ENCODE measurements at regions not wholly inside any gene's neighbourhood (a gene's known extent, or its start where the extent isn't known, plus 50 kb on each side); places are given as distances from the start of the nearest gene placed in this dataset.

GRCh38 chr1:60894741-60895140 is 187.6 kb upstream of the NFIA start:
- Histone ChIP-seq H3K27me3 (ENCODE audit: control insufficient read depth in 5 of 5, insufficient read depth in 4 of 5, low read length in 5 of 5) (peaks cover 0 to 5% (median 0%) of the 10 kb centered on the region in 5 donors), H3K9ac (ENCODE audit: low read length in 5 of 5) (no peak overlapping the region), H3K27ac (ENCODE audit: low read depth, low read length) (no peak overlapping the region), H3K4me1 (ENCODE audit: control insufficient read depth in 5 of 5, insufficient read depth in 5 of 5, low read length in 5 of 5) (no peaks in the 10 kb centered on the region), H3K9me3 (ENCODE audit: control insufficient read depth in 5 of 5, low read length in 5 of 5) (no peaks in the 10 kb centered on the region), H3K36me3 (ENCODE audit: control insufficient read depth in 5 of 5, insufficient read depth in 5 of 5, low read length in 5 of 5) (no peaks in the 10 kb centered on the region), H3K4me3 (ENCODE audit: low read depth in 1 of 5, low read length in 5 of 5) (no peak overlapping the region)

- Histone ChIP-seq H3K9ac (ENCODE audit: low read length in 5 of 5) (no peak overlapping the region), H3K4me1 (ENCODE audit: control insufficient read depth in 5 of 5, insufficient read depth in 5 of 5, low read length in 5 of 5) (no peaks in the 10 kb centered on the region), H3K4me3 (ENCODE audit: low read depth in 1 of 5, low read length in 5 of 5) (no peak overlapping the region), H3K27ac (ENCODE audit: low read depth, low read length) (no peak overlapping the region), H3K36me3 (ENCODE audit: control insufficient read depth in 5 of 5, insufficient read depth in 5 of 5, low read length in 5 of 5) (no peaks in the 10 kb centered on the region), H3K27me3 (ENCODE audit: control insufficient read depth in 5 of 5, insufficient read depth in 4 of 5, low read length in 5 of 5) (peaks cover 0 to 5% (median 0%) of the 10 kb centered on the region in 5 donors), H3K9me3 (ENCODE audit: control insufficient read depth in 5 of 5, low read length in 5 of 5) (no peaks in the 10 kb centered on the region)
Observed at GRCh38 chr1:60894130-60894529, 188.2 kb upstream of the NFIA start.

- Histone ChIP-seq H3K4me1 (ENCODE audit: control insufficient read depth in 5 of 5, insufficient read depth in 5 of 5, low read length in 5 of 5) (no peaks in the 10 kb centered on the region), H3K4me3 (ENCODE audit: low read depth in 1 of 5, low read length in 5 of 5) (no peak overlapping the region), H3K9me3 (ENCODE audit: control insufficient read depth in 5 of 5, low read length in 5 of 5) (no peaks in the 10 kb centered on the region), H3K27me3 (ENCODE audit: control insufficient read depth in 5 of 5, insufficient read depth in 4 of 5, low read length in 5 of 5) (peaks cover 0 to 5% (median 0%) of the 10 kb centered on the region in 5 donors), H3K36me3 (ENCODE audit: control insufficient read depth in 5 of 5, insufficient read depth in 5 of 5, low read length in 5 of 5) (no peaks in the 10 kb centered on the region), H3K9ac (ENCODE audit: low read length in 5 of 5) (no peak overlapping the region), H3K27ac (ENCODE audit: low read depth, low read length) (no peak overlapping the region)
Observed at GRCh38 chr1:60893136-60893930, 189.0 kb upstream of the NFIA start.

GRCh38 chr1:60891765-60892164 is 190.6 kb upstream of the NFIA start:
- no peaks in the 10 kb centered on the region for H3K9me3 ChIP-seq (ENCODE audit: control insufficient read depth in 5 of 5, low read length in 5 of 5)
- no peak overlapping the region for H3K9ac ChIP-seq (ENCODE audit: low read length in 5 of 5)
- no peaks in the 10 kb centered on the region for H3K36me3 ChIP-seq (ENCODE audit: control insufficient read depth in 5 of 5, insufficient read depth in 5 of 5, low read length in 5 of 5)
- no peaks in the 10 kb centered on the region for H3K4me1 ChIP-seq (ENCODE audit: control insufficient read depth in 5 of 5, insufficient read depth in 5 of 5, low read length in 5 of 5)
- H3K27me3 ChIP-seq (ENCODE audit: control insufficient read depth in 5 of 5, insufficient read depth in 4 of 5, low read length in 5 of 5): peaks cover 0 to 5% (median 0%) of the 10 kb centered on the region in 5 donors
- H3K4me3 ChIP-seq (ENCODE audit: low read depth in 1 of 5, low read length in 5 of 5): no peak overlapping the region
- no peak overlapping the region for H3K27ac ChIP-seq (ENCODE audit: low read depth, low read length)

- Histone ChIP-seq H3K4me3 (ENCODE audit: low read depth in 1 of 5, low read length in 5 of 5) (no peak overlapping the region), H3K27me3 (ENCODE audit: control insufficient read depth in 5 of 5, insufficient read depth in 4 of 5, low read length in 5 of 5) (peaks cover 0 to 5% (median 0%) of the 10 kb centered on the region in 5 donors), H3K4me1 (ENCODE audit: control insufficient read depth in 5 of 5, insufficient read depth in 5 of 5, low read length in 5 of 5) (no peaks in the 10 kb centered on the region), H3K9ac (ENCODE audit: low read length in 5 of 5) (no peak overlapping the region), H3K9me3 (ENCODE audit: control insufficient read depth in 5 of 5, low read length in 5 of 5) (no peaks in the 10 kb centered on the region), H3K27ac (ENCODE audit: low read depth, low read length) (no peak overlapping the region), H3K36me3 (ENCODE audit: control insufficient read depth in 5 of 5, insufficient read depth in 5 of 5, low read length in 5 of 5) (no peaks in the 10 kb centered on the region)
Observed at GRCh38 chr1:60891281-60891680, 191.1 kb upstream of the NFIA start.

GRCh38 chr1:60890664-60891063 is 191.7 kb upstream of the NFIA start:
- Histone ChIP-seq H3K4me3 (ENCODE audit: low read depth in 1 of 5, low read length in 5 of 5) (no peak overlapping the region), H3K4me1 (ENCODE audit: control insufficient read depth in 5 of 5, insufficient read depth in 5 of 5, low read length in 5 of 5) (no peaks in the 10 kb centered on the region), H3K9ac (ENCODE audit: low read length in 5 of 5) (no peak overlapping the region), H3K27me3 (ENCODE audit: control insufficient read depth in 5 of 5, insufficient read depth in 4 of 5, low read length in 5 of 5) (peaks cover 0 to 5% (median 0%) of the 10 kb centered on the region in 5 donors), H3K9me3 (ENCODE audit: control insufficient read depth in 5 of 5, low read length in 5 of 5) (no peaks in the 10 kb centered on the region), H3K27ac (ENCODE audit: low read depth, low read length) (no peak overlapping the region), H3K36me3 (ENCODE audit: control insufficient read depth in 5 of 5, insufficient read depth in 5 of 5, low read length in 5 of 5) (no peaks in the 10 kb centered on the region)

GRCh38 chr1:60889709-60890108 is 192.7 kb upstream of the NFIA start:
- no peak overlapping the region for H3K4me3 ChIP-seq (ENCODE audit: low read depth in 1 of 5, low read length in 5 of 5)
- H3K9ac ChIP-seq (ENCODE audit: low read length in 5 of 5): no peak overlapping the region

GRCh38 chr1:60888126-60888525 is 194.2 kb upstream of the NFIA start:
- no peaks in the 10 kb centered on the region for H3K9me3 ChIP-seq (ENCODE audit: control insufficient read depth in 5 of 5, low read length in 5 of 5)
- no peak overlapping the region for H3K27ac ChIP-seq (ENCODE audit: low read depth, low read length)
- H3K4me1 ChIP-seq (ENCODE audit: control insufficient read depth in 5 of 5, insufficient read depth in 5 of 5, low read length in 5 of 5): no peaks in the 10 kb centered on the region
- H3K4me3 ChIP-seq (ENCODE audit: low read depth in 1 of 5, low read length in 5 of 5): no peak overlapping the region
- H3K9ac ChIP-seq (ENCODE audit: low read length in 5 of 5): no peak overlapping the region
- no peaks in the 10 kb centered on the region for H3K36me3 ChIP-seq (ENCODE audit: control insufficient read depth in 5 of 5, insufficient read depth in 5 of 5, low read length in 5 of 5)
- H3K27me3 ChIP-seq (ENCODE audit: control insufficient read depth in 5 of 5, insufficient read depth in 4 of 5, low read length in 5 of 5): peaks cover 0 to 5% (median 0%) of the 10 kb centered on the region in 5 donors

More at GRCh38 chr1:60889709-60890108, 192.7 kb upstream of the NFIA start:
- H3K36me3 ChIP-seq (ENCODE audit: control insufficient read depth in 5 of 5, insufficient read depth in 5 of 5, low read length in 5 of 5): no peaks in the 10 kb centered on the region
- H3K4me1 ChIP-seq (ENCODE audit: control insufficient read depth in 5 of 5, insufficient read depth in 5 of 5, low read length in 5 of 5): no peaks in the 10 kb centered on the region
- H3K27ac ChIP-seq (ENCODE audit: low read depth, low read length): no peak overlapping the region
- no peaks in the 10 kb centered on the region for H3K9me3 ChIP-seq (ENCODE audit: control insufficient read depth in 5 of 5, low read length in 5 of 5)
- H3K27me3 ChIP-seq (ENCODE audit: control insufficient read depth in 5 of 5, insufficient read depth in 4 of 5, low read length in 5 of 5): peaks cover 0 to 5% (median 0%) of the 10 kb centered on the region in 5 donors

GRCh38 chr1:60886793-60887331 is 195.5 kb upstream of the NFIA start:
- no peaks in the 10 kb centered on the region for H3K36me3 ChIP-seq (ENCODE audit: control insufficient read depth in 5 of 5, insufficient read depth in 5 of 5, low read length in 5 of 5)
- no peaks in the 10 kb centered on the region for H3K9me3 ChIP-seq (ENCODE audit: control insufficient read depth in 5 of 5, low read length in 5 of 5)
- H3K9ac ChIP-seq (ENCODE audit: low read length in 5 of 5): no peak overlapping the region
- no peak overlapping the region for H3K27ac ChIP-seq (ENCODE audit: low read depth, low read length)
- no peak overlapping the region for H3K4me3 ChIP-seq (ENCODE audit: low read depth in 1 of 5, low read length in 5 of 5)
- H3K4me1 ChIP-seq (ENCODE audit: control insufficient read depth in 5 of 5, insufficient read depth in 5 of 5, low read length in 5 of 5): no peaks in the 10 kb centered on the region
- peaks cover 0 to 5% (median 0%) of the 10 kb centered on the region in 5 donors for H3K27me3 ChIP-seq (ENCODE audit: control insufficient read depth in 5 of 5, insufficient read depth in 4 of 5, low read length in 5 of 5)

- peaks cover 0 to 1% (median 0%) of the 10 kb centered on the region in 5 donors for H3K27me3 ChIP-seq (ENCODE audit: control insufficient read depth in 5 of 5, insufficient read depth in 4 of 5, low read length in 5 of 5)
- no peaks in the 10 kb centered on the region for H3K36me3 ChIP-seq (ENCODE audit: control insufficient read depth in 5 of 5, insufficient read depth in 5 of 5, low read length in 5 of 5)
- H3K4me1 ChIP-seq (ENCODE audit: control insufficient read depth in 5 of 5, insufficient read depth in 5 of 5, low read length in 5 of 5): no peaks in the 10 kb centered on the region
- H3K9me3 ChIP-seq (ENCODE audit: control insufficient read depth in 5 of 5, low read length in 5 of 5): no peaks in the 10 kb centered on the region
- no peak overlapping the region for H3K9ac ChIP-seq (ENCODE audit: low read length in 5 of 5)
- H3K4me3 ChIP-seq (ENCODE audit: low read depth in 1 of 5, low read length in 5 of 5): no peak overlapping the region
- no peak overlapping the region for H3K27ac ChIP-seq (ENCODE audit: low read depth, low read length)
Observed at GRCh38 chr1:60886090-60886489, 196.3 kb upstream of the NFIA start.

All from subcutaneous abdominal adipose tissue (tissue), 5 donors.